Aorta (tissue), 5 donors: ENCODE measurements at regions not wholly inside any gene's neighbourhood (a gene's known extent, or its start where the extent isn't known, plus 50 kb on each side); places are given as distances from the start of the nearest gene placed in this dataset.

Source experiments
- ATAC-seq: fragments of 200-7000 bp; cut with Tn5 transposase; one replicate; pipeline ENCODE4 v1.9.1; 2022; ENCODE audit warnings: moderate library complexity; ENCODE audit not compliant: low FRiP score
- DNase-seq, 2 donors: peaks; one replicate each; pipeline ENCODE4 v3.0.0-alpha.2; 2020
- H3K27ac ChIP-seq, 2 donors: one replicate each; pipeline ENCODE4 v1.5.1; 2013; ENCODE audit warnings: low read length in 2 of 2, mild to moderate bottlenecking in 2 of 2, moderate library complexity in 2 of 2, control low read depth in 1 of 2, inconsistent platforms in 1 of 2, low read depth in 1 of 2
- H3K27me3 ChIP-seq, 2 donors: one replicate each; pipeline ENCODE4 v1.6.1; 2013; ENCODE audit warnings: control low read depth in 1 of 2, low read length in 1 of 2, mild to moderate bottlenecking in 1 of 2, moderate library complexity in 1 of 2; ENCODE audit not compliant: insufficient read depth in 2 of 2, control insufficient read depth in 1 of 2
- H3K36me3 ChIP-seq, 2 donors: one replicate each; pipeline ENCODE4 v1.6.1; 2013; ENCODE audit warnings: control low read depth in 1 of 2, low read length in 1 of 2, mild to moderate bottlenecking in 1 of 2; ENCODE audit not compliant: insufficient read depth in 2 of 2, control insufficient read depth in 1 of 2
- H3K4me1 ChIP-seq, 2 donors: one replicate each; pipeline ENCODE4 v1.6.1; 2013; ENCODE audit warnings: low read length in 2 of 2, control low read depth in 1 of 2, mild to moderate bottlenecking in 1 of 2, moderate library complexity in 1 of 2; ENCODE audit not compliant: insufficient read depth in 2 of 2, control insufficient read depth in 1 of 2
- H3K4me3 ChIP-seq, 2 donors: one replicate each; pipeline ENCODE4 v1.5.1; 2013; ENCODE audit warnings: low read length in 2 of 2, control low read depth in 1 of 2, mild to moderate bottlenecking in 1 of 2
- H3K9me3 ChIP-seq: one replicate; pipeline ENCODE4 v1.6.1; 2013; ENCODE audit warnings: mild to moderate bottlenecking, low read length; ENCODE audit not compliant: control insufficient read depth
- WGBS, 2 donors: extraction: QIAGEN DNeasy Blood & Tissue Kit; methylation state at CpG; one replicate each; pipeline ENCODE4 v1.1.7; 2013; 5-methylcytosine and 5-hydroxymethylcytosine counted together
- intact Hi-C, 2 donors: fragments of 100-400 bp; cut with DNase I; formaldehyde crosslinking; loops; one replicate each; pipeline versions ENCODE4 v1.14.2 to v1.15.0; 2022
- donor health status: healthy with polysubstance abuse.
- donor health status: Bipolar disorder and iron deficiency.
- donor health status: DM: no; HTN: no; CAD: no.
- donor health status: DM: no; HTN: no; CAD: no.
- donor health status: DM: yes; HTN: yes; CAD: no.

GRCh38 chr19:46924874-46925547 is 64.2 kb downstream of the ARHGAP35 start:
- ATAC-seq (peak; percentile 54), DNase-seq (no peak)
- Histone ChIP-seq H3K27ac (peak overlapping the region in 1 of 2 donors; percentile 98), H3K4me3 (no peak overlapping the region), H3K27me3 (no peaks in the 10 kb centered on the region), H3K36me3 (peaks cover 0 to 4% of the 10 kb centered on the region in 2 donors), H3K9me3 (no peaks in the 10 kb centered on the region), H3K4me1 (peaks cover 6 to 25% of the 10 kb centered on the region in 2 donors)
- 5 to 6% methylated on average over 8 of the region's 8 CpGs for WGBS, 2 donors
- intact Hi-C loops = loop anchor here in 1 of 2 donors (5.0 kb wide), 2 partner anchors 52 to 63 kb away; partner anchors contain the start of gene ARHGAP35

DNA sequence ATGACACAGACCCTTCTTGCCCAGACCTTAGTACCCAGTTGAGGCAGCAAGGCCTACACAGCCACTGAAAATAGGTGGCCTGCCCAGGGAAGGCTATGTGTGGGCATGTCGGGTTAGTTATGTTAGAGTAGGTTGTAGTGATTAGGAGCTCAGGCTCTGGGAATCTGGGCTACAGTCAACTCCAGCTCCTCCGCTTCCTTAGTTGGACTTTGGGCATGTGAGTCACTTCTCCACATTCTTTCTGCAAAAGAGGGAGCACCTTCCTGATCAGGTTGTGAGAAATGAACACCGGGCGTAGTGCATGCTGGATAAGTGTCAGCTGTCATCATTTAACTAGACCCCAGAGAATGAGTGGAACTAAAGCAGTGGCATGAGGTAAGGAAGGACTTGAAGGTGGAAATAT is 64.8 kb downstream of the ARHGAP35 start:
- no peaks in the 10 kb centered on the region for H3K27me3 ChIP-seq
- no peak overlapping the region for H3K4me3 ChIP-seq
- H3K36me3 ChIP-seq = peaks cover 0 to 3% of the 10 kb centered on the region in 2 donors
- peak overlapping the region in 1 of 2 donors; percentile 98 for H3K27ac ChIP-seq
- WGBS, 2 donors = 13 to 15% methylated on average over 4 of the region's 4 CpGs
- intact Hi-C loops = loop anchor here in 1 of 2 donors (5.0 kb wide), 2 partner anchors 52 to 63 kb away; partner anchors contain the start of gene ARHGAP35
- peak; percentile 34 for ATAC-seq
- H3K4me1 ChIP-seq = peaks cover 8 to 25% of the 10 kb centered on the region in 2 donors
- DNase-seq = no peak
- H3K9me3 ChIP-seq = no peaks in the 10 kb centered on the region

- WGBS, 2 donors = 48 to 53% methylated on average over 9 of the region's 9 CpGs
- ATAC-seq (no peak), DNase-seq (no peak)
- Histone ChIP-seq H3K27ac (peak overlapping the region in 1 of 2 donors; percentile 54), H3K9me3 (no peaks in the 10 kb centered on the region), H3K27me3 (no peaks in the 10 kb centered on the region), H3K4me3 (no peak overlapping the region), H3K36me3 (no peaks in the 10 kb centered on the region), H3K4me1 (peaks cover 8 to 29% of the 10 kb centered on the region in 2 donors)
- intact Hi-C loops = loop anchor here in 1 of 2 donors (5.0 kb wide), 2 partner anchors 51 to 64 kb away; partner anchors contain the start of gene ARHGAP35
These were observed 65.6 kb downstream of the ARHGAP35 start for GRCh38 chr19:46926170-46927071.

DNA sequence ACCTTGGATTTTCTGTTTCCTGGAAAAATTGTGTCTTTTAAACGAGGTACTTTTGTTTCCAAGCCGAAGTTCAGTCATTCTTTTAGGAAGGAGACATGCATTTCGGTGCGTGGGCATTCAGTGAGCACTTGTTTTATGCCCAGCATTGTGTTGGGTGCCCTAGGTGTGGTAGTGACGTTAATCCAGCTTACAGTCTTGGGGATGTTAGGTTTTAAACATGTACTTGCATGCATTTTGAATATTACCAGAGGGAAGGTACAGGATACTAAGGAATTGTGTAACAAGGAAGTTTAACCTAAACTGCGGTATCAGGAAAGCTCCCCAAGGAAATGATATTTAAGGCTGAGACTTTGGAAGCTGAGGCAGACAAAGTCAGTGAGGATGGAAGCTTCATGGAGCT is 66.3 kb downstream of the ARHGAP35 start:
- WGBS, 2 donors = 12 to 19% methylated on average over 6 of the region's 6 CpGs
- Histone ChIP-seq H3K4me3 (no peak overlapping the region), H3K4me1 (peaks cover 8 to 33% of the 10 kb centered on the region in 2 donors), H3K36me3 (no peaks in the 10 kb centered on the region), H3K9me3 (no peaks in the 10 kb centered on the region), H3K27me3 (no peaks in the 10 kb centered on the region), H3K27ac (peak overlapping the region; percentile 6 to 10)
- ATAC-seq (no peak), DNase-seq (no peak)
- intact Hi-C loops = loop anchor here in 1 of 2 donors (5.0 kb wide), 2 partner anchors 50 to 65 kb away; partner anchors contain the start of gene ARHGAP35

DNA sequence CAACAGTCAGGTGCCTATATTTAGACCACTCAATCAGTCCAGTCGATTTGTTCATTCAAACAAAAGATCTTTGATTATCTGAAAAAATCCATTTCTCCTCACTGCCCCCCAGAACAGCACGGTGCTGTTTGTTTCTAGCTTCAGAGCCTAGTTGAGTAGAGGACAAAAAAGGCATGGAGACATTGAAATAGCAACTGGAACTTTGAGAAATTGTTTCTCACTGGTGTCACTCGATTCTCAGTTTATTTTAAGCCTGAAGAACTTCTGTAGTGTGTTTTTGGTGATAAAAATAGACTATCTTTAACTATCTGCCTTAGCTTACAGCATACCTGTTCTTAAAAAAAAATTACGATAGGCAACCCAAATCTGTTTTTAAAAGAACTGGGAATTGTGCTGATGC is 67.1 kb downstream of the ARHGAP35 start:
- 3 to 9% methylated on average over 4 of the region's 4 CpGs for WGBS, 2 donors
- no peaks in the 10 kb centered on the region for H3K27me3 ChIP-seq
- DNase-seq (no peak), ATAC-seq (no peak)
- no peaks in the 10 kb centered on the region for H3K9me3 ChIP-seq
- H3K36me3 ChIP-seq = no peaks in the 10 kb centered on the region
- H3K4me1 ChIP-seq = peaks cover 11 to 37% of the 10 kb centered on the region in 2 donors
- intact Hi-C loops = loop anchor here in 1 of 2 donors (5.0 kb wide), 2 partner anchors 49 to 66 kb away; partner anchors contain the start of gene ARHGAP35
- H3K4me3 ChIP-seq = no peak overlapping the region
- peak overlapping the region in 1 of 2 donors; percentile 33 for H3K27ac ChIP-seq

GRCh38 chr19:46928951-46929350 is 68.2 kb downstream of the ARHGAP35 start:
- Histone ChIP-seq H3K36me3 (no peaks in the 10 kb centered on the region), H3K9me3 (no peaks in the 10 kb centered on the region), H3K4me1 (peaks cover 12 to 37% of the 10 kb centered on the region in 2 donors), H3K27me3 (no peaks in the 10 kb centered on the region), H3K27ac (no peak overlapping the region), H3K4me3 (no peak overlapping the region)
- DNase-seq = no peak
- ATAC-seq = no peak
- 83 to 86% methylated on average over 5 of the region's 5 CpGs for WGBS, 2 donors
- intact Hi-C loops = loop anchor here in 1 of 2 donors (5.0 kb wide), 2 partner anchors 48 to 67 kb away; partner anchors contain the start of gene ARHGAP35

DNA sequence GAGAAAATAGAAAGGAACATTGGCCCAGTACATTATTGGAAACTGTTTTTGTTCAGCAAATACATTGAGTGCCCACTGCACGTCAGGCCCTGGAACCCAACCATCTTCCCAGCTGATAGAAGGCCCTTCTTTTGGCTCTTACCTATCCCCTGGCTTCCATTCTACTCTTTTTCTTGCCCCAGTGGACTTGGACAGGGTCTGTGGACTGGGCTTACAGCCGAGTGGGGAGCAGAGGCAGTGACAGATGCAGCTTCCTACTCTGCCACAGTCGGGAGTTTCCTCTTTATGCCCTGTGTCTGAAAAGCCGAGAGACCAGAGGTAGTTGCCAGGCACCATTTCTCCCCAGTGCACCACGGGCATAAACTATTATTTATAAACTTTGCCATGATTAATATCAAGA is 70.4 kb downstream of the ARHGAP35 start:
- H3K9me3 ChIP-seq = no peaks in the 10 kb centered on the region
- no peaks in the 10 kb centered on the region for H3K36me3 ChIP-seq
- 6 to 16% methylated on average over 5 of the region's 5 CpGs for WGBS, 2 donors
- intact Hi-C loops = no loop called here
- ATAC-seq (no peak), DNase-seq (no peak)
- no peak overlapping the region for H3K4me3 ChIP-seq
- peak overlapping the region in 1 of 2 donors; percentile 15 for H3K27ac ChIP-seq
- peaks cover 8 to 22% of the 10 kb centered on the region in 2 donors for H3K4me1 ChIP-seq
- H3K27me3 ChIP-seq = no peaks in the 10 kb centered on the region

- Histone ChIP-seq H3K36me3 (no peaks in the 10 kb centered on the region), H3K9me3 (no peaks in the 10 kb centered on the region), H3K27me3 (no peaks in the 10 kb centered on the region), H3K4me3 (no peak overlapping the region), H3K27ac (peak overlapping the region in 1 of 2 donors; percentile 57), H3K4me1 (peaks cover 8 to 15% of the 10 kb centered on the region in 2 donors)
- intact Hi-C loops = no loop called here
- DNase-seq (no peak), ATAC-seq (no peak)
- 6 to 20% methylated on average over 2 of the region's 2 CpGs for WGBS, 2 donors
These were observed 71.5 kb downstream of the ARHGAP35 start for GRCh38 chr19:46932346-46932745.
